DOHH2 (cell line): ENCODE measurements at regions not wholly inside any gene's neighbourhood (a gene's known extent, or its start where the extent isn't known, plus 50 kb on each side); places are given as distances from the start of the nearest gene placed in this dataset.

Experiments used
- H3F3A ChIP-seq: fragments of 200-600 bp; sonication (generic), shearing (Covaris generic); 2 replicates; pipeline ENCODE4 v1.6.0; 2016; ENCODE audit warnings: antibody characterized with exemption, mild to moderate bottlenecking; ENCODE audit not compliant: control insufficient read depth, insufficient read depth
- H3K27ac ChIP-seq: fragments of 200-600 bp; sonication (generic); 2 replicates; pipeline ENCODE4 v1.5.1; 2014; ENCODE audit warnings: low read depth, mild to moderate bottlenecking, low read length, moderate library complexity
- H3K27me3 ChIP-seq: fragments of 200-600 bp; sonication (generic); 2 replicates; pipeline ENCODE4 v1.6.1; 2014; ENCODE audit warnings: mild to moderate bottlenecking, low read length, mixed read lengths; ENCODE audit not compliant: control insufficient read depth
- H3K36me3 ChIP-seq: fragments of 200-600 bp; sonication (generic); 2 replicates; pipeline ENCODE4 v1.6.1; 2014; ENCODE audit warnings: mild to moderate bottlenecking, low read length, moderate library complexity, mixed read lengths; ENCODE audit not compliant: control insufficient read depth
- H3K4me1 ChIP-seq: fragments of 200-600 bp; sonication (generic); 2 replicates; pipeline ENCODE4 v1.6.1; 2014; ENCODE audit warnings: mild to moderate bottlenecking, low read length, mixed read lengths; ENCODE audit not compliant: control insufficient read depth
- H3K4me2 ChIP-seq: fragments of 200-600 bp; sonication (generic); 2 replicates; pipeline ENCODE4 v1.6.0; 2014; ENCODE audit warnings: mild to moderate bottlenecking, low read length, moderate library complexity
- H3K4me3 ChIP-seq: fragments of 200-600 bp; sonication (generic); 2 replicates; pipeline ENCODE4 v1.5.1; 2014; ENCODE audit warnings: mild to moderate bottlenecking, low read length, mixed read lengths
- H3K79me2 ChIP-seq: fragments of 200-600 bp; sonication (generic); 2 replicates; pipeline ENCODE4 v1.6.1; 2014; ENCODE audit warnings: mild to moderate bottlenecking, low read length, mixed read lengths; ENCODE audit not compliant: control insufficient read depth
- H3K9me2 ChIP-seq: fragments of 200-600 bp; sonication (generic); replicated peaks from 2 replicates; pipeline ENCODE4 v1.6.1; 2014; ENCODE audit warnings: mild to moderate bottlenecking, low read length, mixed read lengths; ENCODE audit not compliant: control insufficient read depth
- H3K9me3 ChIP-seq: fragments of 200-600 bp; sonication (generic); 2 replicates; pipeline ENCODE4 v1.6.1; 2014; ENCODE audit warnings: antibody characterized with exemption, low read length, mixed read lengths; ENCODE audit not compliant: control insufficient read depth, insufficient read depth
- H4K20me1 ChIP-seq: fragments of 200-600 bp; sonication (generic); 2 replicates; pipeline ENCODE4 v1.6.0; 2014; ENCODE audit warnings: low read depth, mild to moderate bottlenecking, antibody characterized with exemption, low read length, moderate library complexity; ENCODE audit not compliant: control insufficient read depth, insufficient read depth
- EZH2phosphoT487 ChIP-seq: fragments of 200-600 bp; sonication (generic); IDR thresholded peaks from 2 replicates; pipeline ENCODE4 v1.6.1; 2017; ENCODE audit warnings: borderline replicate concordance, mild to moderate bottlenecking, antibody characterized with exemption, low read length, moderate library complexity, mixed read lengths
- TF ChIP-seq, protein P1 (sequence below): fragments of 200-600 bp; sonication (generic); IDR thresholded peaks from one replicate; pipeline ENCODE4 v1.5.1; 2014; ENCODE audit warnings: antibody characterized with exemption, mild to moderate bottlenecking, low read depth, low read length; ENCODE audit not compliant: poor library complexity, severe bottlenecking

DNA sequence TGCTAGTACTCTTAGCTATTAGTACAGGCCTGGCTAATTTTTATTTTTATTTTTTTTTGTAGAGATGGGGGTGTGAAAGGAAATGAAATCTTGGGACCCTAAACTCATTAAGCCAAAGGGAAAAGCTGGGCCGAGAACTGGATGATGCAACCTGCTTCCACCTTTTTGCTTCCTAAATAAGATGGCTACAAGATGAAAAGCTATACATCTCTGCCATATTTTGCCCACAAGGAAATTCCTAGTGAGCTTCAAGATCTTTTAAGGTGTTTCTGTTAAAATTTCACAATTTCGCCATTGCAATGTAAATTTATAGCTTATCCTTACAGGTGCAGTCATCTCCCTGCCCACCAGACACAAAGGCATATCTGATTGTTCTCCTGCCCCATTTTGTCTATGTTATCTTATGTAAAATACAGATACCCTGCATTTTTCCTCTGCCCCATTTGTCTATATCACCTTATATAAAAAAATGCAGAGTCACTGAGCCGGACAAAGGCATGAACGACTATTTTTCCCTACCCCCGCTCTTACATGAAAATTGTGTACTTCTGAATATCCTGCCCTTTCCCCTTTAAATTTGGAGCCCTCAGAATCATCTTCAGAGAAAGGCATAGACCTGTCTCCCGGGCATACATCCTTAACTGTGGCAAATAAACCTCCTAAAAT is 112.0 kb upstream of the SLC38A2 start:
- Histone ChIP-seq H4K20me1 (no peaks in the 10 kb centered on the region), H3K79me2 (no peaks in the 10 kb centered on the region), H3K4me3 (no peak overlapping the region), H3K4me1 (no peaks in the 10 kb centered on the region), H3F3A (no peaks in the 10 kb centered on the region), H3K9me2 (no peaks in the 10 kb centered on the region), H3K27ac (no peak overlapping the region), H3K4me2 (no peak overlapping the region), H3K36me3 (no peaks in the 10 kb centered on the region), H3K9me3 (no peaks in the 10 kb centered on the region), H3K27me3 (no peaks in the 10 kb centered on the region)
- no peak for TF ChIP-seq EZH2phosphoT487
- TF ChIP-seq, protein P1, sequence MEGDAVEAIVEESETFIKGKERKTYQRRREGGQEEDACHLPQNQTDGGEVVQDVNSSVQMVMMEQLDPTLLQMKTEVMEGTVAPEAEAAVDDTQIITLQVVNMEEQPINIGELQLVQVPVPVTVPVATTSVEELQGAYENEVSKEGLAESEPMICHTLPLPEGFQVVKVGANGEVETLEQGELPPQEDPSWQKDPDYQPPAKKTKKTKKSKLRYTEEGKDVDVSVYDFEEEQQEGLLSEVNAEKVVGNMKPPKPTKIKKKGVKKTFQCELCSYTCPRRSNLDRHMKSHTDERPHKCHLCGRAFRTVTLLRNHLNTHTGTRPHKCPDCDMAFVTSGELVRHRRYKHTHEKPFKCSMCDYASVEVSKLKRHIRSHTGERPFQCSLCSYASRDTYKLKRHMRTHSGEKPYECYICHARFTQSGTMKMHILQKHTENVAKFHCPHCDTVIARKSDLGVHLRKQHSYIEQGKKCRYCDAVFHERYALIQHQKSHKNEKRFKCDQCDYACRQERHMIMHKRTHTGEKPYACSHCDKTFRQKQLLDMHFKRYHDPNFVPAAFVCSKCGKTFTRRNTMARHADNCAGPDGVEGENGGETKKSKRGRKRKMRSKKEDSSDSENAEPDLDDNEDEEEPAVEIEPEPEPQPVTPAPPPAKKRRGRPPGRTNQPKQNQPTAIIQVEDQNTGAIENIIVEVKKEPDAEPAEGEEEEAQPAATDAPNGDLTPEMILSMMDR: no peak

DNA sequence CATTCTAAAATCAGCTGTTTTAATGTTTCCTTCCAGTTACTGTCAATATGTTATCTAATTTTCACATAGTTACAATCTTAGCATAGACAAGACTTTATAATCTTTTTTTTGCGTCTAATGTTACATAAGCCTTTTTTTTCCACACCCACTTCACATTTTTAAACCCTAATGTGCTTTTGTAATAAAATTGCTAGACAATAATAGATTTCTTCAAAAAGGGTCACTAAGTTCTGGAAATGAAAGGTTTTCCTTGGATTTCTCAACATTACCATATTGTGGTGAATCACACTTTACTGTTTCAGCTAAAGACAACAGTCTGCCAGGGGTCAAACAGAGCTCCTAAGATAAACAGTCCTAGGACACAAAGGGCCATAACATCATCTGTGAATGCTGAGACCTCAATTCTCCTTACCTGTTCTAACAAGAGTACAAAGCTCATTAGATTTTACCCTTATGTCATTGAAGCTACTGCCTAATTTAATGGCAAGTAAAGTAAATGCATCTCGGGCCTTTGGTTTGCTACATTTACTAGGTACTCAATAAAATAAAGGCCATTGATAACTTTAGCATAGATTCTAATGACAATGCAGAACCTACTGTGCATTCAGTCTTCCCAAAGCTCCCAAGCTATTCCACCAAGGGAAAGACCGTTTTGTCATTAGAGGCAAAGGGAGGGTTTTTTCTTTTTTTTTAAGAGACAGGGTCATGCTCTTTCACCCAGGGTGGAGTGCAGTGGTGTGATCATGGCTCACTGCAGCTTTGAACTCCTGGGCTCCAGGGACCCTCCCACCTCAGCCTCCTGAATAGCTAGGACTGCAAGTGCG is 111.2 kb upstream of the SLC38A2 start:
- H3K36me3 ChIP-seq: no peaks in the 10 kb centered on the region
- no peaks in the 10 kb centered on the region for H3K9me3 ChIP-seq
- H3K4me1 ChIP-seq: no peaks in the 10 kb centered on the region
- TF ChIP-seq, protein P1: no peak
- TF ChIP-seq EZH2phosphoT487: no peak
- no peak overlapping the region for H3K4me3 ChIP-seq
- H3K27ac ChIP-seq: no peak overlapping the region
- no peaks in the 10 kb centered on the region for H4K20me1 ChIP-seq
- H3F3A ChIP-seq: no peaks in the 10 kb centered on the region
- H3K79me2 ChIP-seq: no peaks in the 10 kb centered on the region
- H3K4me2 ChIP-seq: no peak overlapping the region
- no peaks in the 10 kb centered on the region for H3K9me2 ChIP-seq
- no peaks in the 10 kb centered on the region for H3K27me3 ChIP-seq

DNA sequence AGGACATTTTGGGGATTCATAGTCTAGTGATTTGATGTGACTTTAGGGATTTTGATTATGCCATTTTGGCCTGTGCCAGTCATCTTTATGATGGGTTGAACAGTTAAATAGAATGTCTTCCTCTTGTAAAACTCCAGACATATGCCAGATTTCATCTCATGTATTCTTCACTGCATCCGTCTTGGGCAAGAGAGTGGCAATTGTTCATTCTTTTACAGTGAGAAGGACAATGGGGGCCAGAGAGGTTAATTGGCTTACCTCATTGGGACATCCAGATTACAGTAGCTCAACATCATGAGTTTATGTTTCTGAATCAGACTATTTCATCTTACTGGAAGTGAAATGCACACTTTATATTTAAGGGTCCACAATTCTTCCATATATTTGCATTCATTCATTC is 108.2 kb upstream of the SLC38A2 start:
- Histone ChIP-seq H3K36me3 (no peaks in the 10 kb centered on the region), H4K20me1 (no peaks in the 10 kb centered on the region), H3K4me3 (no peak overlapping the region), H3K27ac (no peak overlapping the region), H3K4me1 (no peaks in the 10 kb centered on the region), H3K79me2 (no peaks in the 10 kb centered on the region), H3K9me3 (no peaks in the 10 kb centered on the region), H3F3A (no peaks in the 10 kb centered on the region), H3K9me2 (no peaks in the 10 kb centered on the region), H3K27me3 (no peaks in the 10 kb centered on the region), H3K4me2 (no peak overlapping the region)
- TF ChIP-seq, protein P1: no peak
- no peak for TF ChIP-seq EZH2phosphoT487
